Hepatocyte (in vitro differentiated cells): ENCODE measurements at regions not wholly inside any gene's neighbourhood (a gene's known extent, or its start where the extent isn't known, plus 50 kb on each side); places are given as distances from the start of the nearest gene placed in this dataset.

Source experiments
- CTCF ChIP-seq: fragments of 200-600 bp; sonication (generic); IDR thresholded peaks from 2 replicates; pipeline ENCODE4 v1.5.1; 2016; ENCODE audit warnings: antibody characterized with exemption, mild to moderate bottlenecking; ENCODE audit not compliant: poor library complexity
- EZH2 ChIP-seq: fragments of 200-600 bp; sonication (generic); IDR thresholded peaks from 2 replicates; pipeline ENCODE4 v1.6.1; 2016; ENCODE audit warnings: antibody characterized with exemption, mild to moderate bottlenecking, borderline replicate concordance
- EZH2phosphoT487 ChIP-seq: fragments of 200-600 bp; sonication (generic); IDR thresholded peaks from one replicate; pipeline ENCODE4 v1.6.1; 2018; ENCODE audit warnings: antibody characterized with exemption, mild to moderate bottlenecking, low read depth, moderate library complexity; ENCODE audit not compliant: unreplicated experiment, severe bottlenecking

GRCh38 chr3:74861211-74861610 lies 246.8 kb upstream of the CNTN3 start:
- TF ChIP-seq CTCF (no peak), EZH2phosphoT487 (no peak), EZH2 (no peak)
